ENCODE measurements at regions not wholly inside any gene's neighbourhood (a gene's known extent, or its start where the extent isn't known, plus 50 kb on each side); places are given as distances from the start of the nearest gene placed in this dataset.
A peak's percentile ranks its signal among the peaks of the same experiment; 100 is the strongest.

DNA sequence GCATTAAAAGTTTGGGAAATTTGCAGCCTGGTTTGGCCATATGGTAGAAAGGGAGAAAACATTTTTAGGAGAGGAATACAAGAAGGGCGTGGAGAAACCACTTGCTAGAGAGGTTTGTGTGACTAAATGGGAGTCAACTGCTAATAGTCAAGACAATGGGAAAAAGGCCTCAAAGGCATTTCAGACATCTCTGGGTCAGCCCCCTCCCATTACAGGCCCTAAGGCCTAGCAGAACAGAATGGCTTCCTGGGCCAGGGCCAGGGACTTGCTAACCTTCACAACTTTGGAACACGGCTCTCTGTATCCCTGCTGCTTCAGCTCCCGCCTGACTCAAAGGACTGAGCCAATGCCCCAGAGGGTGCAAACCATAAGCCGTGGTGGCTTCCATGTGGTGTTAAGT, 752.3 kb upstream of the ADAMTS5 start:
- TF ChIP-seq, protein P1, sequence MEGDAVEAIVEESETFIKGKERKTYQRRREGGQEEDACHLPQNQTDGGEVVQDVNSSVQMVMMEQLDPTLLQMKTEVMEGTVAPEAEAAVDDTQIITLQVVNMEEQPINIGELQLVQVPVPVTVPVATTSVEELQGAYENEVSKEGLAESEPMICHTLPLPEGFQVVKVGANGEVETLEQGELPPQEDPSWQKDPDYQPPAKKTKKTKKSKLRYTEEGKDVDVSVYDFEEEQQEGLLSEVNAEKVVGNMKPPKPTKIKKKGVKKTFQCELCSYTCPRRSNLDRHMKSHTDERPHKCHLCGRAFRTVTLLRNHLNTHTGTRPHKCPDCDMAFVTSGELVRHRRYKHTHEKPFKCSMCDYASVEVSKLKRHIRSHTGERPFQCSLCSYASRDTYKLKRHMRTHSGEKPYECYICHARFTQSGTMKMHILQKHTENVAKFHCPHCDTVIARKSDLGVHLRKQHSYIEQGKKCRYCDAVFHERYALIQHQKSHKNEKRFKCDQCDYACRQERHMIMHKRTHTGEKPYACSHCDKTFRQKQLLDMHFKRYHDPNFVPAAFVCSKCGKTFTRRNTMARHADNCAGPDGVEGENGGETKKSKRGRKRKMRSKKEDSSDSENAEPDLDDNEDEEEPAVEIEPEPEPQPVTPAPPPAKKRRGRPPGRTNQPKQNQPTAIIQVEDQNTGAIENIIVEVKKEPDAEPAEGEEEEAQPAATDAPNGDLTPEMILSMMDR (conservative IDR thresholded peaks at IDR 0.05): no peak
- no peak for TF ChIP-seq ZFX (IDR thresholded peaks at IDR 0.05)
- no peak overlapping the region for H3K27ac ChIP-seq

DNA sequence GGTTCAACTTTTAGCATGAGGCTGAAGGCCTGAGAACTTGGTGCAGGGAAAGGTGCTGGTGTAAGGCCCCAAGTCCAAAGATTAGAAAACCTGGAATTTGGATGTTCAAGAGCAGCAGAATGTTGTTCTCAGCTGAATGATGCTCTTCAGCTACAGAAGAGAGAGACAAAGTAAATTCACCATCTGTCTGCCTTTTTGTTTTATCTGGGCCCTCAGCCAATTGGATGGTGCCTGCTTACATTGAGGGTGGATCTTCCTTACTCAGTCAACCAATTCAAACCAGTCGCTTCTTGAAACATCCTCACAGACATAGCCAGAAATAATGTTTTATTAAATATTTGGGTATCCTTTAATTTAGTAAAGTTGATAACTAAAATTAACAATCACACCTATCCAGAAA, 748.2 kb upstream of the ADAMTS5 start:
- no peak overlapping the region for H3K27ac ChIP-seq
- TF ChIP-seq, protein P1 (conservative IDR thresholded peaks at IDR 0.05): no peak
- TF ChIP-seq ZFX (IDR thresholded peaks at IDR 0.05): no peak

DNA sequence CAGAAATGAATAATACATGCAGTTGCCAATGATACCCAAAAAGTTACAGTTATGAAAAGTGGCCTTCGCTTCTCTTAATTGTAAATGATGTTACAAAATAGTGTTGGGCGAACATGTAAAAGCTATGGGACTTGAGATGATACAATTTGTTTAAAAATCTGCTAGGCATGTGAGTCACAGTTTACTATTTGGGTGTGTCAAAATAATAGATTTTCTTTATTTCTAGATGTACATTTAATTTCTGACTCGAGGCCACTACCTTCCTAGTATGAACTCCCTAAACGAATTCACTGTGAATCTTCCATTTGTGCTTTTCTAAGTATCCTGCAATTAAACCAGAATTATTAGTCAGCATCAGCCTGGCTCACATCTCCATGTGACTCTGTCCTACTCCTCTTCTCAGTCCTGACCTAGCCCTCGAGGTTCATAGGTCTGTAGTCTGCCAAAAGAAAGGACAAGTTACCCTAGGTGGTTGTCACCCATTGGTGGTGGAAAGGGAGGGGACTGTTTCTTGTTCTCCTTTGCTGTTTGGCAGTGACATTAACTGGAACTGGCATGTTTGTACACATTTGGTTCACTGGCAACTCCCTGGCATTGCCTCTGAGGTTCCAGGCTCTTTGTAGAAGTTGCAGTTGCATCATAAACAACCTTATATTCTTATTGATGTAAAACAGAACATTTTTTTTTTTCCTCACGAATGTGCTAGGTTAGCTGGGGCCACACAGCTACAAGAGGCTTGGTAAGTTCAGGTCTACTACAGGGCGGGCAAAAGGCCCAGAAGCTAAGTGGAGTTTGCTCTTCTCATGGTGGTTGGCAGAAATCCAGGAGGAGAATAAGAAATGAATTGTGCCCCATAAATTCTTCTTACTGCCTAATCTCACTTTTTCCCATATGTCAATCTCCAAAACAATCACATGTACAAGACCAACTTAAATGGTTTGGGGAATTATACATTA, 746.5 kb upstream of the ADAMTS5 start:
- no peak for TF ChIP-seq ZFX (IDR thresholded peaks at IDR 0.05)
- TF ChIP-seq, protein P1 (conservative IDR thresholded peaks at IDR 0.05): no peak
- H3K27ac ChIP-seq: no peak overlapping the region; the same call in 1 of the 2 replicates

DNA sequence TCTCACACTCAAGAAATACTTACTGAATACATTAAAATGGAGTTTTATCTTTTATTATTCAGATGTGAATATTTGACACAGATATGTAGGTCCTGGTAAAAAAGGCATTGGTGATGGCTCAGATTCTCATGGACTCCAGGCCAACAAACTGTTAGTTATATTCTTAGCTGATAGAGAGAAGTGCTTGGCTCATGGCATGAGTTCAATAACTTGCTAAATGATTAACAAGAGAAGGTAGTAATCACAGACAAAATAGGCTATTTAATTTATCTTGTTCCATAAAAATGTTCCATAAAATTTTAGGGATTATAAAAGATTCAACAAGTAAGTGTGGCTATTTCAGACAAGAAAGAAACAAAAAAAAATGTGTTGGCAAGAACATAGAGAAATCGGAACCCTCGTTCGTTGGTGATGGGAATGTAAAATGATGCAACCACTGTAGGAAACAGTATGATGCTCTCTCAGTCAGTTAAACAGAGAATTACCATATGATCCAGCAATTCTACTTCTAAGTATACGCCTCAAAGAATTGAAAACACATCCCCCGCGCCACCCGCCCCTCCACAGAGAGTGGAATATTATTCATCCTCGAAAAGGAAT, 737.8 kb upstream of the ADAMTS5 start:
- no peak overlapping the region for H3K27ac ChIP-seq

DNA sequence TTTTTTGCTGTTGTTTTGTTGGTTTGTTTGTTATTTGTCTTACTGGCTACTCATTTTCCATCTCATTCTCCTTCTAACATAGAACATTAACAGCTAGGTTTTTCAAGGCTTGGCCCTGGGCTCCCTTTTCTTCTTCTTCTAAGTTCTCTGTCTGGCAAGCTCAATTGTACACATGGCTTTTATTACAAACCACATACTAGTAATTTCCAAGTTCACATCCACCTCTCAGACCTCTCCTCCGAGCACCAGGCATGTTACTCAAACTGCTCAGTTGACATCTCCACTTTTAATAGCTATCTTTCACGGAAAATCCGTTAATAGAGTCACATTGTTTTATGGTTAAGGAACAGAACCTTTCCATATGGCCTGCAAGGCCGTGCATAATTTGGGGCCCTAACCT, 736.9 kb upstream of the ADAMTS5 start:
- TF ChIP-seq, protein P1 (conservative IDR thresholded peaks at IDR 0.05): no peak
- TF ChIP-seq ZFX (IDR thresholded peaks at IDR 0.05): no peak
- no peak overlapping the region for H3K27ac ChIP-seq

More for the DNA sequence above, 737.8 kb upstream of the ADAMTS5 start:
- TF ChIP-seq, protein P1 (conservative IDR thresholded peaks at IDR 0.05): no peak
- TF ChIP-seq ZFX (IDR thresholded peaks at IDR 0.05): no peak

DNA sequence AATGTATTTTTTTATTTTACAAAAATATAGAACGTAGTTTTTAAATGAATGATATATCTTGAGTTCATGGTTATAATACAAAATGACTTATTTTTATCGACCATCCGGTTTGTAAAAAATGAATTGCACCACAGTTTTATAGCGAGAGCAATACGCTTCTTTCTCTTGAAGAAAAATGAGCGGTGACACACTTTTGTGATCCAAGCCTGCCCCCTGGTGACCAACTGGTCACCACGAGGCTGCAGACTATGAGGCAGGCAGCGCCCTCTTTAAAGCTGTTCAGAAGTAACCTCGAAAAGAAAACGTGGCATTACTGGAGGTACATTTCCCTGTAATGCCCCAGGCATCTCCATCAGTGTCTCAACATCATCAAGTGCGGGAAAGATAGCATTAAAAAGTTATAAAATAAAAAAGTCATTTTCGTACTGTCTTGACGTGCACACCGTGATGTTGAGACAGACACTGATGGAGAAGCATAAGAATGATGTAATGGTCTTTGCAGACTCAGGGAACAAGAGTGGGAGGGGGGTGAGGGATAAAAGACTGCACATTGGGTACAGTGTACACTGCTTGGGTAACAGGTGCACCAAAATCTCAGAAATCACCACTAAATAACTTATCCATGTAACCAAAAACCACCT, 734.2 kb upstream of the ADAMTS5 start:
- TF ChIP-seq, protein P1 (conservative IDR thresholded peaks at IDR 0.05): peak; percentile 87
- no peak for TF ChIP-seq ZFX (IDR thresholded peaks at IDR 0.05)
- H3K27ac ChIP-seq: no peak overlapping the region

DNA sequence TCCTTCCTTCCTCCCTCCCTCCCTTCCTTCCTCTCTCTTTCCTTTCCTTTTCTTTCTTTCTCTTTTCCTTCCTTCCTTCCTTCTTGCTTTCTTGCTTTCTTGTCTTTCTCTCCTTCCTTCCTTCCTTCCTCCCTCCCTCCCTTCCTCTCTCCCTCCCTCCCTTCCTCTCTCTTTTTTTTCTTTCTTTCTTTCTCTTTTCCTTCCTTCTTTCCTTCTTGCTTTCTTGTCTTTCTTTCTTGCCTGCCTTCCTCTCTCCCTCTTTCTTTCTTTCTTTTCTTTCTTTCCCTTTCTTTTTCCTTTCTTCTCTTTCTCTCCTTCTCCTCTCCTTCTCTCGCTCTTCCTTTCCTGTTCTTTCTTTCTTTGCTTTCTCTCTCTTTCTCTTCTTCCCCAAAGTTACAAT, 728.4 kb upstream of the ADAMTS5 start:
- TF ChIP-seq ZFX (IDR thresholded peaks at IDR 0.05): no peak
- TF ChIP-seq, protein P1 (conservative IDR thresholded peaks at IDR 0.05): no peak
- no peak overlapping the region for H3K27ac ChIP-seq
